ENCODE measurements at regions not wholly inside any gene's neighbourhood (a gene's known extent, or its start where the extent isn't known, plus 50 kb on each side); places are given as distances from the start of the nearest gene placed in this dataset. TPM values are rescaled to one million over a fixed set of nuclear protein-coding genes. Genes with fewer than 3 reads are reported as not detected.

Small RNA genes lying in the stretch of these regions (small RNA-seq; reads per million reads assigned to genes)
- gene AC009229.3 (not detected), gene RNU6-951P (not detected)

Measured in K562 (cell line).